ENCODE measurements at regions not wholly inside any gene's neighbourhood (a gene's known extent, or its start where the extent isn't known, plus 50 kb on each side); places are given as distances from the start of the nearest gene placed in this dataset.

DNA sequence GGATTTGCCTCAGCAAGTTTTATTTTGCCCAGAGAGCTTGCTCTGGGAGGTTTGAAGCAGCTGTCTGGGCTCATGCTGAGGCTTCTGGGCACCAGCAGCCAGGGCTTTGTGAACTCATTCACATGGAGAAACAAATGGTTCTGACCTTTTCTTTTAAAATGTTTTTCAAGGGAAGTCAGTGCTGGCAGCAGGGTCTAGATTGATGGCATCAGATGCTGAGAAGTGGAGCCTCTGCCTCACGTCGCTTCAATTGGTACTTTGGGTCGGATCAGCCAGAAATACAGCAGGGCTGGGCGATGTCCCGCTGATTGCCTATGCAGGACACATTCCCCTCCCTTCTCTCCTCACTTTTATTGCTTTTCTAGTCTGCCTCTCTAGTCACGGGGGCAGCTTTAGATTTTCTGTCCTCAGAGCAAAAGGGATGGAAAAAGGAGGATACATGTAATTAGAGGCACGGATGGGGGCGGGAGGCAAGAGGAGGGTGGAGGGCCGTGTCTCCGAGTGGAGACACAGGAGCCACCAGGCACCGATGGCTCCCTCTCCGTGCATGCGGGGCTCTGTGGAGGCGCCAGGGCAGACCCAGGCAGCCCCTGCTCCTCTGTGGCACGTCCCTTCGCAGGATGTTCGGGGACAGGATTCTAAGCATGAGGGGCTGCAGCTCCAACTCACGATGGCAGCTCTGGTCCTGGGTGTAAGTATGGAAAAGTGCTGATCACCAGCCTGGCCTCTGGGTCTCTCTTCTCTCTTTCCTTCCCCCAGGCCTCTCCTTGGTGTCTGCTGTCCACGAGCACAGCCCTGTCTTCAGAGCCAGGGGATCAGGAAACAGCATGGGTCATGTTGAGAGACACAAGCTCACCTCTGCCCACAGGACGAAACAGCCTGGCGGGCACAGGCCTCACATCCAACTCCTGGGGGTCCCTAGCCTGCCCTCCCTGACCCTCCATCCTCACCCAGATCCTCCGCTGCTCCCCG, 116.1 kb downstream of the FAM43A start:
- TF ChIP-seq, protein P1, sequence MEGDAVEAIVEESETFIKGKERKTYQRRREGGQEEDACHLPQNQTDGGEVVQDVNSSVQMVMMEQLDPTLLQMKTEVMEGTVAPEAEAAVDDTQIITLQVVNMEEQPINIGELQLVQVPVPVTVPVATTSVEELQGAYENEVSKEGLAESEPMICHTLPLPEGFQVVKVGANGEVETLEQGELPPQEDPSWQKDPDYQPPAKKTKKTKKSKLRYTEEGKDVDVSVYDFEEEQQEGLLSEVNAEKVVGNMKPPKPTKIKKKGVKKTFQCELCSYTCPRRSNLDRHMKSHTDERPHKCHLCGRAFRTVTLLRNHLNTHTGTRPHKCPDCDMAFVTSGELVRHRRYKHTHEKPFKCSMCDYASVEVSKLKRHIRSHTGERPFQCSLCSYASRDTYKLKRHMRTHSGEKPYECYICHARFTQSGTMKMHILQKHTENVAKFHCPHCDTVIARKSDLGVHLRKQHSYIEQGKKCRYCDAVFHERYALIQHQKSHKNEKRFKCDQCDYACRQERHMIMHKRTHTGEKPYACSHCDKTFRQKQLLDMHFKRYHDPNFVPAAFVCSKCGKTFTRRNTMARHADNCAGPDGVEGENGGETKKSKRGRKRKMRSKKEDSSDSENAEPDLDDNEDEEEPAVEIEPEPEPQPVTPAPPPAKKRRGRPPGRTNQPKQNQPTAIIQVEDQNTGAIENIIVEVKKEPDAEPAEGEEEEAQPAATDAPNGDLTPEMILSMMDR (IDR thresholded peaks at IDR 0.05; ENCODE audit: low read length), result no peak
- no peak for TF ChIP-seq EZH2 (optimal IDR thresholded peaks at IDR 0.05; ENCODE audit: low read depth, low read length)

All from MM.1S (cell line).